MCF 10A (cell line): ENCODE measurements at regions not wholly inside any gene's neighbourhood (a gene's known extent, or its start where the extent isn't known, plus 50 kb on each side); places are given as distances from the start of the nearest gene placed in this dataset.

ENCODE experiments used
- BruUV-seq: library from RNA; stranded (reverse); fragments of 400-500 nt; replicated peaks from 2 replicates; lab custom pipeline; 2021; lab: Mats Ljungman, UMichigan
- CTCF ChIA-PET: fragments of 300-600 bp; sonication (Branson Sonifier 250); formaldehyde crosslinking; extraction: SDS; loops from one replicate; lab custom pipeline; 2021; ENCODE audit warnings: antibody characterized with exemption, inconsistent platforms; lab: Yijun Ruan, JAX
- POLR2A ChIA-PET: fragments of 300-600, 350-650 bp; sonication (Branson Sonifier 250); formaldehyde crosslinking; extraction: SDS; loops from one replicate; lab custom pipeline; 2020; ENCODE audit warnings: antibody characterized with exemption, inconsistent platforms; lab: Yijun Ruan, JAX
- DNase-seq: peaks from one replicate; pipeline ENCODE4 v3.0.0-alpha.2; 2018; ENCODE audit not compliant: unreplicated experiment
- H3K27ac Mint-ChIP-seq: one replicate; pipeline ENCODE4 v1.8.0; 2022; ENCODE audit warnings: mild to moderate bottlenecking, low read depth, mixed read lengths; ENCODE audit not compliant: unreplicated experiment
- H3K27me3 Mint-ChIP-seq: one replicate; pipeline ENCODE4 v1.8.0; 2022; ENCODE audit warnings: mixed read lengths; ENCODE audit not compliant: insufficient read depth, unreplicated experiment
- H3K36me3 Mint-ChIP-seq: one replicate; pipeline ENCODE4 v1.8.0; 2022; ENCODE audit warnings: mild to moderate bottlenecking, moderate library complexity, mixed read lengths; ENCODE audit not compliant: insufficient read depth, unreplicated experiment
- H3K4me1 Mint-ChIP-seq: one replicate; pipeline ENCODE4 v1.8.0; 2022; ENCODE audit warnings: mixed read lengths; ENCODE audit not compliant: insufficient read depth, unreplicated experiment
- H3K4me3 Mint-ChIP-seq: one replicate; pipeline ENCODE4 v1.8.0; 2022; ENCODE audit warnings: mild to moderate bottlenecking, moderate library complexity, mixed read lengths; ENCODE audit not compliant: unreplicated experiment
- H3K9me3 Mint-ChIP-seq: one replicate; pipeline ENCODE4 v1.8.0; 2022; ENCODE audit warnings: mixed read lengths; ENCODE audit not compliant: unreplicated experiment
- CTCF ChIP-seq: fragments of 200-600 bp; IDR thresholded peaks from one replicate; pipeline ENCODE4 v1.8.0; 2022; ENCODE audit warnings: antibody characterized with exemption, mild to moderate bottlenecking; ENCODE audit not compliant: unreplicated experiment
- intact Hi-C: fragments of 100-400 bp; cut with micrococcal nuclease; formaldehyde crosslinking; loops from 2 replicates; pipeline ENCODE4 v1.14.1; 2022

- Mint-ChIP-seq H3K27me3 (peaks cover 81% of the 10 kb centered on the region), H3K27ac (no peak overlapping the region), H3K4me1 (no peaks in the 10 kb centered on the region), H3K36me3 (no peaks in the 10 kb centered on the region), H3K4me3 (no peak overlapping the region), H3K9me3 (no peaks in the 10 kb centered on the region)
- CTCF ChIA-PET: interaction anchor here (1.0 kb wide), 1 partner anchor 967 kb away, joined by 3 read pairs; no protein-coding TSS in a partner anchor
- TF ChIP-seq CTCF: no peak
- intact Hi-C loops: no loop called here
- no peak for DNase-seq
- POLR2A ChIA-PET: no interaction called here
- BruUV-seq: no TSS peak
Measured at GRCh38 chr9:73006986-73007385, 54.1 kb upstream of the ALDH1A1 start.
